ENCODE measurements at regions not wholly inside any gene's neighbourhood (a gene's known extent, or its start where the extent isn't known, plus 50 kb on each side); places are given as distances from the start of the nearest gene placed in this dataset.

GRCh38 chr13:107220245-107220644 lies 652.3 kb upstream of the ARGLU1 start:
- Mint-ChIP-seq H3K4me3 (no peak overlapping the region), H3K4me1 (no peaks in the 10 kb centered on the region), H3K9me3 (peaks cover 12% of the 10 kb centered on the region), H3K36me3 (no peaks in the 10 kb centered on the region), H3K27ac (no peak overlapping the region)
- DNase-seq (ENCODE audit: low spot score in 2 of 2) (no peak), ATAC-seq (no peak)

- ATAC-seq (no peak), DNase-seq (ENCODE audit: low spot score in 2 of 2) (no peak)
- Mint-ChIP-seq H3K9me3 (peaks cover 12% of the 10 kb centered on the region), H3K4me3 (no peak overlapping the region), H3K36me3 (no peaks in the 10 kb centered on the region), H3K4me1 (no peaks in the 10 kb centered on the region), H3K27ac (no peak overlapping the region)
These were observed 649.3 kb upstream of the ARGLU1 start for GRCh38 chr13:107217251-107217650.

GRCh38 chr13:107216046-107216755 lies 648.3 kb upstream of the ARGLU1 start:
- no peak overlapping the region for H3K4me3 Mint-ChIP-seq
- ATAC-seq (no peak), DNase-seq (ENCODE audit: low spot score in 2 of 2) (no peak)
- H3K9me3 Mint-ChIP-seq, result peaks cover 12% of the 10 kb centered on the region
- no peaks in the 10 kb centered on the region for H3K4me1 Mint-ChIP-seq
- H3K27ac Mint-ChIP-seq, result no peak overlapping the region
- H3K36me3 Mint-ChIP-seq, result no peaks in the 10 kb centered on the region

GRCh38 chr13:107211073-107211472 lies 643.1 kb upstream of the ARGLU1 start:
- ATAC-seq (peak; percentile 65), DNase-seq (ENCODE audit: low spot score in 2 of 2) (peak; percentile 3 to 62)
- Mint-ChIP-seq H3K36me3 (no peaks in the 10 kb centered on the region), H3K4me1 (no peaks in the 10 kb centered on the region), H3K27ac (no peak overlapping the region), H3K4me3 (no peak overlapping the region), H3K9me3 (no peaks in the 10 kb centered on the region)

- Mint-ChIP-seq H3K36me3 (no peaks in the 10 kb centered on the region), H3K27ac (no peak overlapping the region), H3K4me1 (no peaks in the 10 kb centered on the region), H3K9me3 (no peaks in the 10 kb centered on the region), H3K4me3 (no peak overlapping the region)
- ATAC-seq, result no peak
- DNase-seq (ENCODE audit: low spot score in 2 of 2), result no peak
These were observed 642.7 kb upstream of the ARGLU1 start for GRCh38 chr13:107210723-107211030.

GRCh38 chr13:107209824-107210722 lies 642.1 kb upstream of the ARGLU1 start:
- Mint-ChIP-seq H3K4me3 (no peak overlapping the region), H3K9me3 (no peaks in the 10 kb centered on the region), H3K36me3 (no peaks in the 10 kb centered on the region), H3K4me1 (no peaks in the 10 kb centered on the region), H3K27ac (no peak overlapping the region)
- ATAC-seq (no peak), DNase-seq (ENCODE audit: low spot score in 2 of 2) (no peak)

GRCh38 chr13:107208889-107209288 lies 641.0 kb upstream of the ARGLU1 start:
- no peak for ATAC-seq
- H3K27ac Mint-ChIP-seq, result no peak overlapping the region
- H3K4me3 Mint-ChIP-seq, result no peak overlapping the region
- H3K36me3 Mint-ChIP-seq, result no peaks in the 10 kb centered on the region
- H3K4me1 Mint-ChIP-seq, result no peaks in the 10 kb centered on the region
- DNase-seq (ENCODE audit: low spot score in 2 of 2), result no peak
- H3K9me3 Mint-ChIP-seq, result no peaks in the 10 kb centered on the region

GRCh38 chr13:107205318-107206104 lies 637.6 kb upstream of the ARGLU1 start:
- Mint-ChIP-seq H3K4me3 (no peak overlapping the region), H3K27ac (no peak overlapping the region), H3K9me3 (no peaks in the 10 kb centered on the region), H3K4me1 (no peaks in the 10 kb centered on the region), H3K36me3 (no peaks in the 10 kb centered on the region)
- ATAC-seq (peak; percentile 58), DNase-seq (ENCODE audit: low spot score in 2 of 2) (peak; percentile 27 to 53)

- Mint-ChIP-seq H3K4me3 (no peak overlapping the region), H3K9me3 (peaks cover 2% of the 10 kb centered on the region), H3K27ac (no peak overlapping the region), H3K4me1 (no peaks in the 10 kb centered on the region), H3K36me3 (no peaks in the 10 kb centered on the region)
- no peak for ATAC-seq
- no peak for DNase-seq (ENCODE audit: low spot score in 2 of 2)
These were observed 635.4 kb upstream of the ARGLU1 start for GRCh38 chr13:107203146-107203847.

- H3K36me3 Mint-ChIP-seq, result no peaks in the 10 kb centered on the region
- ATAC-seq, result no peak
- no peak overlapping the region for H3K4me3 Mint-ChIP-seq
- DNase-seq (ENCODE audit: low spot score in 2 of 2), result no peak
- H3K27ac Mint-ChIP-seq, result no peak overlapping the region
- H3K9me3 Mint-ChIP-seq, result peaks cover 3% of the 10 kb centered on the region
- H3K4me1 Mint-ChIP-seq, result no peaks in the 10 kb centered on the region
These were observed 634.6 kb upstream of the ARGLU1 start for GRCh38 chr13:107202371-107203023.

- ATAC-seq (no peak), DNase-seq (ENCODE audit: low spot score in 2 of 2) (no peak)
- H3K36me3 Mint-ChIP-seq, result no peaks in the 10 kb centered on the region
- H3K9me3 Mint-ChIP-seq, result peaks cover 6% of the 10 kb centered on the region
- H3K4me3 Mint-ChIP-seq, result no peak overlapping the region
- H3K4me1 Mint-ChIP-seq, result no peaks in the 10 kb centered on the region
- no peak overlapping the region for H3K27ac Mint-ChIP-seq
These were observed 632.6 kb upstream of the ARGLU1 start for GRCh38 chr13:107200491-107200890.

GRCh38 chr13:107192289-107192688 lies 624.4 kb upstream of the ARGLU1 start:
- ATAC-seq, result no peak

GRCh38 chr13:107190065-107190464 lies 622.1 kb upstream of the ARGLU1 start:
- ATAC-seq (no peak), DNase-seq (ENCODE audit: low spot score in 2 of 2) (no peak)
- H3K4me3 Mint-ChIP-seq, result no peak overlapping the region
- no peaks in the 10 kb centered on the region for H3K36me3 Mint-ChIP-seq
- no peak overlapping the region for H3K27ac Mint-ChIP-seq
- peaks cover 16% of the 10 kb centered on the region for H3K9me3 Mint-ChIP-seq
- H3K4me1 Mint-ChIP-seq, result no peaks in the 10 kb centered on the region

More at GRCh38 chr13:107192289-107192688, 624.4 kb upstream of the ARGLU1 start:
- H3K4me3 Mint-ChIP-seq, result no peak overlapping the region
- no peak overlapping the region for H3K27ac Mint-ChIP-seq
- H3K4me1 Mint-ChIP-seq, result no peaks in the 10 kb centered on the region
- no peak for DNase-seq (ENCODE audit: low spot score in 2 of 2)
- H3K36me3 Mint-ChIP-seq, result no peaks in the 10 kb centered on the region
- peaks cover 12% of the 10 kb centered on the region for H3K9me3 Mint-ChIP-seq

- no peak for ATAC-seq
- peaks cover 15% of the 10 kb centered on the region for H3K9me3 Mint-ChIP-seq
- H3K27ac Mint-ChIP-seq, result no peak overlapping the region
- H3K4me1 Mint-ChIP-seq, result no peaks in the 10 kb centered on the region
- H3K36me3 Mint-ChIP-seq, result no peaks in the 10 kb centered on the region
- no peak for DNase-seq (ENCODE audit: low spot score in 2 of 2)
- no peak overlapping the region for H3K4me3 Mint-ChIP-seq
These were observed 618.0 kb upstream of the ARGLU1 start for GRCh38 chr13:107185889-107186288.

Data from stimulated activated effector memory CD8-positive, alpha-beta T cell treated with anti-CD3 and anti-CD28 coated beads, Interleukin-12 subunit alpha, Interleukin-12 subunit beta, amount 100 ng/mL, for 72 hours (primary cell).